ENCODE measurements at regions not wholly inside any gene's neighbourhood (a gene's known extent, or its start where the extent isn't known, plus 50 kb on each side); places are given as distances from the start of the nearest gene placed in this dataset.

GRCh38 chr3:21357241-21357640 is 393.8 kb downstream of the ZNF385D start:
- no peak for DNase-seq

- no peak for DNase-seq
These were observed 394.6 kb downstream of the ZNF385D start for GRCh38 chr3:21356402-21356801.

- DNase-seq: no peak
These were observed 405.5 kb downstream of the ZNF385D start for GRCh38 chr3:21345382-21345976.

- DNase-seq: no peak
These were observed 419.2 kb downstream of the ZNF385D start for GRCh38 chr3:21331857-21332256.

GRCh38 chr3:21331321-21331720 is 419.7 kb downstream of the ZNF385D start:
- no peak for DNase-seq

GRCh38 chr3:21330293-21330692 is 420.7 kb downstream of the ZNF385D start:
- no peak for DNase-seq

- DNase-seq: no peak
These were observed 422.2 kb downstream of the ZNF385D start for GRCh38 chr3:21328711-21329390.

- no peak for DNase-seq
These were observed 424.1 kb downstream of the ZNF385D start for GRCh38 chr3:21326704-21327475.

- DNase-seq: no peak
These were observed 436.3 kb downstream of the ZNF385D start for GRCh38 chr3:21314688-21315087.

GRCh38 chr3:21310891-21311290 is 440.1 kb downstream of the ZNF385D start:
- no peak for DNase-seq

- DNase-seq: no peak
These were observed 440.8 kb downstream of the ZNF385D start for GRCh38 chr3:21310161-21310560.

- no peak for DNase-seq
These were observed 453.7 kb downstream of the ZNF385D start for GRCh38 chr3:21297304-21297703.

- DNase-seq: no peak
These were observed 456.2 kb downstream of the ZNF385D start for GRCh38 chr3:21294768-21295167.

GRCh38 chr3:21292971-21293370 is 458.0 kb downstream of the ZNF385D start:
- DNase-seq: no peak

GRCh38 chr3:21290557-21290956 is 460.5 kb downstream of the ZNF385D start:
- no peak for DNase-seq

GRCh38 chr3:21274079-21274571 is 476.9 kb downstream of the ZNF385D start:
- no peak for DNase-seq

- DNase-seq: no peak
These were observed 477.6 kb downstream of the ZNF385D start for GRCh38 chr3:21273259-21274025.

GRCh38 chr3:21271606-21272016 is 479.4 kb downstream of the ZNF385D start:
- no peak for DNase-seq

GRCh38 chr3:21269882-21270281 is 481.1 kb downstream of the ZNF385D start:
- DNase-seq: no peak

- DNase-seq: no peak
These were observed 490.5 kb downstream of the ZNF385D start for GRCh38 chr3:21260507-21260906.

- DNase-seq: no peak
These were observed 491.1 kb downstream of the ZNF385D start for GRCh38 chr3:21259896-21260295.

- no peak for DNase-seq
These were observed 494.1 kb downstream of the ZNF385D start for GRCh38 chr3:21256932-21257331.

GRCh38 chr3:21238661-21239060 is 512.3 kb downstream of the ZNF385D start:
- no peak for DNase-seq

All from suppressor macrophage treated with lipopolysaccharide for 1 hour (primary cell).